ENCODE measurements at regions not wholly inside any gene's neighbourhood (a gene's known extent, or its start where the extent isn't known, plus 50 kb on each side); places are given as distances from the start of the nearest gene placed in this dataset.

GRCh38 chr1:58067082-58067481 lies 479.4 kb downstream of the OMA1 start:
- TF ChIP-seq YY1 (IDR thresholded peaks at IDR 0.05; ENCODE audit: extremely low read depth, insufficient replicate concordance, low read depth, low read length): no peak
- TF ChIP-seq ELF1 (IDR thresholded peaks at IDR 0.05; ENCODE audit: borderline replicate concordance, low read depth): no peak
